ENCODE measurements at regions not wholly inside any gene's neighbourhood (a gene's known extent, or its start where the extent isn't known, plus 50 kb on each side); places are given as distances from the start of the nearest gene placed in this dataset.

DNA sequence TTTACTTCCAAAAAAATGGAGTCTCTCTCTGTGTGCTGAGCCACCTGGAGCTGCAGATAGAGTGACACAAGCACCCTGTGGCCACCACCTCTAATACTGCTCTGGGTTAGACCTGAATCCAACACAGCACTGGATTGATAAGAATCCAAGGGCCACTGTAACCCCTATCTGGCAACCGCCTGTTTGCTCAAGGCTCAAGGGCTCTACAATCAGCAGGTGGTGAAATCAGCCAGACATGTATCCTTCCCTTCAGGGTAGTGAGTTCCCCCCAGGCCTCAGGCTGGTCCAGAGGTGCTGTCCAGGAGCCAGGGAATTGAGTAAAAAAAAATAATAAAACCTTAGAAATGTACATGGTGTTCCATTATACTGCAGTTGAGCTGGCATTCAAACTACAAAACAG is 509.0 kb downstream of the KIF4B start:
- TF ChIP-seq, protein P1, sequence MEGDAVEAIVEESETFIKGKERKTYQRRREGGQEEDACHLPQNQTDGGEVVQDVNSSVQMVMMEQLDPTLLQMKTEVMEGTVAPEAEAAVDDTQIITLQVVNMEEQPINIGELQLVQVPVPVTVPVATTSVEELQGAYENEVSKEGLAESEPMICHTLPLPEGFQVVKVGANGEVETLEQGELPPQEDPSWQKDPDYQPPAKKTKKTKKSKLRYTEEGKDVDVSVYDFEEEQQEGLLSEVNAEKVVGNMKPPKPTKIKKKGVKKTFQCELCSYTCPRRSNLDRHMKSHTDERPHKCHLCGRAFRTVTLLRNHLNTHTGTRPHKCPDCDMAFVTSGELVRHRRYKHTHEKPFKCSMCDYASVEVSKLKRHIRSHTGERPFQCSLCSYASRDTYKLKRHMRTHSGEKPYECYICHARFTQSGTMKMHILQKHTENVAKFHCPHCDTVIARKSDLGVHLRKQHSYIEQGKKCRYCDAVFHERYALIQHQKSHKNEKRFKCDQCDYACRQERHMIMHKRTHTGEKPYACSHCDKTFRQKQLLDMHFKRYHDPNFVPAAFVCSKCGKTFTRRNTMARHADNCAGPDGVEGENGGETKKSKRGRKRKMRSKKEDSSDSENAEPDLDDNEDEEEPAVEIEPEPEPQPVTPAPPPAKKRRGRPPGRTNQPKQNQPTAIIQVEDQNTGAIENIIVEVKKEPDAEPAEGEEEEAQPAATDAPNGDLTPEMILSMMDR (IDR thresholded peaks at IDR 0.05) = no peak
- no peak for TF ChIP-seq POLR2AphosphoS5 (IDR thresholded peaks at IDR 0.05)
- TF ChIP-seq POLR2A (IDR thresholded peaks at IDR 0.05) = no peak
- TF ChIP-seq EP300 (IDR thresholded peaks at IDR 0.05) = no peak
